ENCODE measurements at regions not wholly inside any gene's neighbourhood (a gene's known extent, or its start where the extent isn't known, plus 50 kb on each side); places are given as distances from the start of the nearest gene placed in this dataset.

DNA sequence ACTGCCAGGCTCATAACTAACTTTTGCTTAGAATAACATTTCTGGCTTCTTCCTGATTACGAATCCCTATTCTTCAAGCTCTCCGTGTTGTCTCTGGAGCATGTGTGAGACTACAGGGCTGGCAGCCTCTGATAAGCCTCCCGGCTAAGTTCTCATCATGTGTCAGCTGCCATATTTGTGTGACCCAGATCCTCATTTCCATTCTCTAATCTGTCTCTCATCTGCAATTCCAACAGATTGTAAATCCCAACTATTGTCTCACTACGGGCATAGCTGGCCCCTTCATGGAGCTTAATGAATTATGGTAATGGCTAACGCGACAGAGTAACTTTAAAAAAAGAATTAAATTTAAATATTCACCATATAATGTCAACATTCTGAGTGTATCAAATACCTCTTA, 165.4 kb downstream of the CMPK2 start:
- TF ChIP-seq, protein P1, sequence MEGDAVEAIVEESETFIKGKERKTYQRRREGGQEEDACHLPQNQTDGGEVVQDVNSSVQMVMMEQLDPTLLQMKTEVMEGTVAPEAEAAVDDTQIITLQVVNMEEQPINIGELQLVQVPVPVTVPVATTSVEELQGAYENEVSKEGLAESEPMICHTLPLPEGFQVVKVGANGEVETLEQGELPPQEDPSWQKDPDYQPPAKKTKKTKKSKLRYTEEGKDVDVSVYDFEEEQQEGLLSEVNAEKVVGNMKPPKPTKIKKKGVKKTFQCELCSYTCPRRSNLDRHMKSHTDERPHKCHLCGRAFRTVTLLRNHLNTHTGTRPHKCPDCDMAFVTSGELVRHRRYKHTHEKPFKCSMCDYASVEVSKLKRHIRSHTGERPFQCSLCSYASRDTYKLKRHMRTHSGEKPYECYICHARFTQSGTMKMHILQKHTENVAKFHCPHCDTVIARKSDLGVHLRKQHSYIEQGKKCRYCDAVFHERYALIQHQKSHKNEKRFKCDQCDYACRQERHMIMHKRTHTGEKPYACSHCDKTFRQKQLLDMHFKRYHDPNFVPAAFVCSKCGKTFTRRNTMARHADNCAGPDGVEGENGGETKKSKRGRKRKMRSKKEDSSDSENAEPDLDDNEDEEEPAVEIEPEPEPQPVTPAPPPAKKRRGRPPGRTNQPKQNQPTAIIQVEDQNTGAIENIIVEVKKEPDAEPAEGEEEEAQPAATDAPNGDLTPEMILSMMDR (conservative IDR thresholded peaks at IDR 0.05; ENCODE audit: low read length) = no peak
- TF ChIP-seq EZH2phosphoT487 (IDR thresholded peaks at IDR 0.05; ENCODE audit: borderline replicate concordance) = no peak

All from Loucy (cell line).